ENCODE measurements at regions not wholly inside any gene's neighbourhood (a gene's known extent, or its start where the extent isn't known, plus 50 kb on each side); places are given as distances from the start of the nearest gene placed in this dataset.

DNA sequence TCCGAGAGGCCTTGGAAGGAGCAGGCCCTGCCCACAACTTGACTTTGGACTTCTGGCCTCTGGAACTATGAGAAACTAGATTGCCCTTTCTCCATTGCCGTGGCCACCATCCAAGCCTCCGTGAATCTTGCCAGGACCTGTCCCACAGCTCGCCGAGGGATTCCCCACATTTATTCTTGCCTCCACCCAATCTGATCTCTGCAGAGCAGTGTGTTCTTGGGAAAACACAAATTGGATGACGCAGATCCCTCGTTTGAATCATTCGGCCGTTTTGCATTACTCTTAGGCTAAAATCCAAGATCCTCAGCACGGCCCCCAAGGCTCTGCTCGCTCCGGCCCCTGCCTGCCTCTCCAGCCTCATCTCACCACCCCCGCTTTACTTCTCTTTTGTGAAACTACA, 364.2 kb downstream of the ZNF516 start:
- no peak for DNase-seq
- H3K4me1 ChIP-seq (ENCODE audit: insufficient read depth, low read length): no peaks in the 10 kb centered on the region
- intact Hi-C loops (cut with micrococcal nuclease): no loop called here
- peaks cover 0 to 3% of the 10 kb centered on the region in 2 donors for H3K27me3 Mint-ChIP-seq
- no peak overlapping the region for H3K4me3 ChIP-seq (ENCODE audit: low read length in 2 of 2)
- H3K36me3 Mint-ChIP-seq: no peaks in the 10 kb centered on the region
- no peak overlapping the region for H3K27ac ChIP-seq (ENCODE audit: low read depth, low read length)
- no peaks in the 10 kb centered on the region for H3K27me3 ChIP-seq (ENCODE audit: insufficient read depth, low read length)
- H3K9me3 ChIP-seq (ENCODE audit: control insufficient read depth in 1 of 2, low read length in 2 of 2): no peaks in the 10 kb centered on the region
- H3K4me1 Mint-ChIP-seq: peaks cover 0 to 3% (median 0%) of the 10 kb centered on the region in 4 donors
- ChIA-PET POLR2A (ENCODE audit: partially characterized antibody) (no interaction called here), CTCF (ENCODE audit: partially characterized antibody) (no interaction called here)
- no peaks in the 10 kb centered on the region for H3K36me3 ChIP-seq (ENCODE audit: insufficient read depth, low read length)
- no peak overlapping the region for H3K27ac Mint-ChIP-seq
- H3K4me3 Mint-ChIP-seq: no peak overlapping the region
- H3K9me3 Mint-ChIP-seq: peaks cover 0 to 14% (median 3%) of the 10 kb centered on the region in 8 donors

DNA sequence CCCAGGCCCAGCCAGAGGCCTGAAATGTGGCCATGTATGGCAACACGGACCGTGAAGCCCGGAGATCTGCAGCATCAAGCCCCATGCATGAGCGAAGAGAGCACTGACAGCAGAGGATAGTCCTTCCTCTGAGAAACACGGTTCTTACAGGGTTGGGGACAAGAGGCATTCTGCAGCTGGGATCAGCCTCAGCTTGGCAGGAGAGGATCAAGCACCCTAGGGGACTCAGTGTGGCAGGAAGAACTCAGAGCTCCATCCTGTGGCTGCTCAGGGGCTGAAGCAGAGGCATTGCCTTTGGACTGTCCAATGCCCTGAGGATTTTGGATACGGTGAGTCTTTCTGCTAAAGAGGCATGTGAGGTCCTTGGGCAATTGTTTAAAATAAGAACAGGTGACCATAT, 368.7 kb downstream of the ZNF516 start:
- H3K27ac ChIP-seq (ENCODE audit: low read depth, low read length): no peak overlapping the region
- H3K36me3 Mint-ChIP-seq: no peaks in the 10 kb centered on the region
- ChIA-PET POLR2A (ENCODE audit: partially characterized antibody) (no interaction called here), CTCF (ENCODE audit: partially characterized antibody) (no interaction called here)
- peaks cover 0 to 3% of the 10 kb centered on the region in 2 donors for H3K27me3 Mint-ChIP-seq
- no peaks in the 10 kb centered on the region for H3K9me3 ChIP-seq (ENCODE audit: control insufficient read depth in 1 of 2, low read length in 2 of 2)
- no peak overlapping the region for H3K27ac Mint-ChIP-seq
- intact Hi-C loops (cut with micrococcal nuclease): no loop called here
- no peaks in the 10 kb centered on the region for H3K4me1 ChIP-seq (ENCODE audit: insufficient read depth, low read length)
- H3K4me3 Mint-ChIP-seq: no peak overlapping the region
- no peaks in the 10 kb centered on the region for H3K36me3 ChIP-seq (ENCODE audit: insufficient read depth, low read length)
- no peak overlapping the region for H3K4me3 ChIP-seq (ENCODE audit: low read length in 2 of 2)
- no peak for DNase-seq
- H3K4me1 Mint-ChIP-seq: no peaks in the 10 kb centered on the region
- peaks cover 0 to 4% (median 1%) of the 10 kb centered on the region in 8 donors for H3K9me3 Mint-ChIP-seq
- H3K27me3 ChIP-seq (ENCODE audit: insufficient read depth, low read length): no peaks in the 10 kb centered on the region

DNA sequence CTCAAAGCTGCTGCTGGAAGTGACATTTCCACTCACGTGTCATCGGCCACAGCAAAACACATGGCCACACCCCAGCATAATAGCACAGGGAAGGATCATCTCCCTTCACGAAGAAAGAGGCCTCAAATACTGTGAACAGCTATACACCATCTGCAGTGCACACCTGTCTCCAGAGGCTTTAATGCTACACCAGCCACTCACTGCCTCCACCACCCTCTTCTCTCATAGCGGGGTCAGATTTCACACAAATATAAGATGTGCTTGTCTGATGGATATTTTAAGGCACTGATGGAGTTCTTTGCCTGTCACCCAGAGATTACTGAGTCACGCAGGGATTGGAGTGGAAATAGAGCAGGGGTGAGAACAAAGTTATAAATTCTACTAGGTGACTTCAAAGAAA, 374.0 kb downstream of the ZNF516 start:
- no peak overlapping the region for H3K4me3 ChIP-seq (ENCODE audit: low read length in 2 of 2)
- no peaks in the 10 kb centered on the region for H3K27me3 Mint-ChIP-seq
- H3K9me3 ChIP-seq (ENCODE audit: control insufficient read depth in 1 of 2, low read length in 2 of 2): no peaks in the 10 kb centered on the region
- DNase-seq: no peak
- no peak overlapping the region for H3K27ac ChIP-seq (ENCODE audit: low read depth, low read length)
- no peak overlapping the region for H3K27ac Mint-ChIP-seq
- no peaks in the 10 kb centered on the region for H3K4me1 ChIP-seq (ENCODE audit: insufficient read depth, low read length)
- H3K27me3 ChIP-seq (ENCODE audit: insufficient read depth, low read length): no peaks in the 10 kb centered on the region
- H3K4me3 Mint-ChIP-seq: no peak overlapping the region
- intact Hi-C loops (cut with micrococcal nuclease): no loop called here
- H3K36me3 Mint-ChIP-seq: no peaks in the 10 kb centered on the region
- H3K36me3 ChIP-seq (ENCODE audit: insufficient read depth, low read length): no peaks in the 10 kb centered on the region
- H3K9me3 Mint-ChIP-seq: peaks cover 0 to 10% (median 0%) of the 10 kb centered on the region in 8 donors
- CTCF ChIA-PET (ENCODE audit: partially characterized antibody): no interaction called here
- no peaks in the 10 kb centered on the region for H3K4me1 Mint-ChIP-seq
- POLR2A ChIA-PET (ENCODE audit: partially characterized antibody): no interaction called here

DNA sequence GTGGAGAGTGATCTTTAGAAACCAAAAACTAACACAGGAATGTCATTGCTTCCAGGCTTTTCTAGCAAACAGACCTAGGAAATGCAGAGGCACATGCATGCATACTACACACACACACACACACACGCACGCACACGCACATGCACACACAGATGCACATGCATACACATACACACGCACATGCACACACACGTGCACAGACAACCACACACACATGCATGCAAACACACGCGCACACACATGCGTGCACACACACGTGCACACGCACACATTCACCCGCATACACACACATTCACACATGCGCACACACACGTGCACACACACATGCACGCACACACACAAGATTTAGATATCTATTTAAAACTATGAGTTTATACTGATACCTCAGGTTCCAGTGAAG, 379.5 kb downstream of the ZNF516 start:
- Mint-ChIP-seq H3K36me3 (no peaks in the 10 kb centered on the region), H3K4me1 (no peaks in the 10 kb centered on the region), H3K27ac (no peak overlapping the region), H3K27me3 (peaks cover 0 to 3% of the 10 kb centered on the region in 2 donors), H3K4me3 (no peak overlapping the region), H3K9me3 (peaks cover 0 to 4% (median 0%) of the 10 kb centered on the region in 8 donors)
- H3K36me3 ChIP-seq (ENCODE audit: insufficient read depth, low read length): no peaks in the 10 kb centered on the region
- intact Hi-C loops (cut with micrococcal nuclease): no loop called here
- no peak for DNase-seq
- POLR2A ChIA-PET (ENCODE audit: partially characterized antibody): no interaction called here
- CTCF ChIA-PET (ENCODE audit: partially characterized antibody): no interaction called here
- H3K4me3 ChIP-seq (ENCODE audit: low read length in 2 of 2): no peak overlapping the region
- H3K27ac ChIP-seq (ENCODE audit: low read depth, low read length): no peak overlapping the region
- H3K9me3 ChIP-seq (ENCODE audit: control insufficient read depth in 1 of 2, low read length in 2 of 2): no peaks in the 10 kb centered on the region
- H3K27me3 ChIP-seq (ENCODE audit: insufficient read depth, low read length): no peaks in the 10 kb centered on the region
- no peaks in the 10 kb centered on the region for H3K4me1 ChIP-seq (ENCODE audit: insufficient read depth, low read length)

DNA sequence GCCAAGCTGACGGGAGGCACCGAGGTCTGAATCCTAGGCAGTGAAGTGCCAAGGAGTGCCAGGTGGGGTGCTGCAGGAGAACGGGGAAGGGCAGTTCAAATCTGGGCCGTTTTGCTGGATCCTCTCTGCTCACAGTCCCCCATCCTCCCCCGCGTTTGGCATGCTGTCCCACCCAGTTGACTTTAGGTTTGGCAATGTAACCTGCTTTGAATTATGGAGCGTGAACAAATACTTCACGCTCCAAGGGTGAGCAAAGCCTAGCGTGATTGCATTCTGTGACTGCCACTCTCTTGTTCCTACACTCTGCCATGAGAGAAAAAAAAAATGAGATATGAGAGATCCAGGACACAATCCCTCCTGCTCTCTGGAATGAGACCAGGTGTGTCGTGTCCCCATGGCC, 381.9 kb downstream of the ZNF516 start:
- ChIA-PET POLR2A (ENCODE audit: partially characterized antibody) (no interaction called here), CTCF (ENCODE audit: partially characterized antibody) (no interaction called here)
- Histone ChIP-seq H3K9me3 (ENCODE audit: control insufficient read depth in 1 of 2, low read length in 2 of 2) (no peaks in the 10 kb centered on the region), H3K4me1 (ENCODE audit: insufficient read depth, low read length) (no peaks in the 10 kb centered on the region), H3K4me3 (ENCODE audit: low read length in 2 of 2) (no peak overlapping the region), H3K36me3 (ENCODE audit: insufficient read depth, low read length) (no peaks in the 10 kb centered on the region), H3K27me3 (ENCODE audit: insufficient read depth, low read length) (no peaks in the 10 kb centered on the region), H3K27ac (ENCODE audit: low read depth, low read length) (no peak overlapping the region)
- Mint-ChIP-seq H3K4me1 (no peaks in the 10 kb centered on the region), H3K9me3 (peaks cover 0 to 2% (median 0%) of the 10 kb centered on the region in 8 donors), H3K36me3 (no peaks in the 10 kb centered on the region), H3K4me3 (no peak overlapping the region), H3K27ac (no peak overlapping the region), H3K27me3 (peaks cover 0 to 3% of the 10 kb centered on the region in 2 donors)
- no peak for DNase-seq
- intact Hi-C loops (cut with micrococcal nuclease): no loop called here

DNA sequence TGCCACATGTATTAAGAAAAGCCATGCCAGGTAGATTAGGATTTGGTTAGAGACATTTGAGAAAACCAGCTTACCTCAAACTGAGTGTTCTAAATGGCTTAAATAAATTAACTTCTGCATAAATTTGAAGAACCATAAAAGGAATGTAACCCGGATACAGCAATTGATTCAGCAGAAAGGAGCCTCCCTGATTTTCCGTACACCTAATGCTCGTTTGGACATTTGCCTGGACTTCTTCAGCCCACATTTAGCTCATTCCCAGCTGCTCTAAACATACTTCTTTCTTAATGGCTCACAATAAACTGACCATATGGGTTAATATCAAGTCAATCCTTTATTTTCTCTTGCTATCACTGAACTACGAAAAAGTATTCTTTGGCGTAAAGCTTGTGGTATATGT, 392.4 kb downstream of the ZNF516 start:
- no peak overlapping the region for H3K4me3 ChIP-seq (ENCODE audit: low read length in 2 of 2)
- H3K36me3 ChIP-seq (ENCODE audit: insufficient read depth, low read length): no peaks in the 10 kb centered on the region
- Mint-ChIP-seq H3K4me1 (no peaks in the 10 kb centered on the region), H3K4me3 (no peak overlapping the region), H3K9me3 (peaks cover 5 to 21% (median 8%) of the 10 kb centered on the region in 8 donors), H3K27me3 (no peaks in the 10 kb centered on the region), H3K27ac (no peak overlapping the region), H3K36me3 (no peaks in the 10 kb centered on the region)
- intact Hi-C loops (cut with micrococcal nuclease): no loop called here
- H3K27ac ChIP-seq (ENCODE audit: low read depth, low read length): no peak overlapping the region
- CTCF ChIA-PET (ENCODE audit: partially characterized antibody): no interaction called here
- no peaks in the 10 kb centered on the region for H3K9me3 ChIP-seq (ENCODE audit: control insufficient read depth in 1 of 2, low read length in 2 of 2)
- DNase-seq: no peak
- H3K4me1 ChIP-seq (ENCODE audit: insufficient read depth, low read length): no peaks in the 10 kb centered on the region
- H3K27me3 ChIP-seq (ENCODE audit: insufficient read depth, low read length): no peaks in the 10 kb centered on the region
- POLR2A ChIA-PET (ENCODE audit: partially characterized antibody): no interaction called here

DNA sequence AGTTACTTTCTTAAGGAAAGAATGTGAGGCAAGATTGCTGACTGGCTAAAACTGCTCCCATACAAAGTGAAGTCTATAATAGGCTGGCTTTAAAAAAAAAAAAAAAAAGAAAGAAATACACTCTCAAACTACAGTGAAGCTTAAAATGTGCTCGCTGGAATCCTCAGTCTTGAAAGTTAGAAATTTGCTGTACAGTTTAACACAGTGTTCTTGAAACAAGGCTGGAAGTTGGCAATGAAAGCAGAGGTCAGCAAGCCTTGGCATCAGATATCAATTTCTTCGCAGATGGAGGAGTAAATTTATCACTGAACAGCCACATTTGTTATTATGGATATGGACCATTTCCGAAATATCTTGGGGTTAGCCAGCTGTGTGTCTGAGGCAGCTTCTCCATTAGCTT, 392.9 kb downstream of the ZNF516 start:
- Histone ChIP-seq H3K36me3 (ENCODE audit: insufficient read depth, low read length) (no peaks in the 10 kb centered on the region), H3K4me1 (ENCODE audit: insufficient read depth, low read length) (no peaks in the 10 kb centered on the region), H3K4me3 (ENCODE audit: low read length in 2 of 2) (no peak overlapping the region), H3K27me3 (ENCODE audit: insufficient read depth, low read length) (no peaks in the 10 kb centered on the region), H3K9me3 (ENCODE audit: control insufficient read depth in 1 of 2, low read length in 2 of 2) (no peaks in the 10 kb centered on the region), H3K27ac (ENCODE audit: low read depth, low read length) (no peak overlapping the region)
- H3K27me3 Mint-ChIP-seq: no peaks in the 10 kb centered on the region
- no peak overlapping the region for H3K4me3 Mint-ChIP-seq
- no peaks in the 10 kb centered on the region for H3K36me3 Mint-ChIP-seq
- CTCF ChIA-PET (ENCODE audit: partially characterized antibody): no interaction called here
- peaks cover 5 to 18% (median 7%) of the 10 kb centered on the region in 8 donors for H3K9me3 Mint-ChIP-seq
- no peak overlapping the region for H3K27ac Mint-ChIP-seq
- intact Hi-C loops (cut with micrococcal nuclease): no loop called here
- no peak for DNase-seq
- POLR2A ChIA-PET (ENCODE audit: partially characterized antibody): no interaction called here
- H3K4me1 Mint-ChIP-seq: no peaks in the 10 kb centered on the region

DNA sequence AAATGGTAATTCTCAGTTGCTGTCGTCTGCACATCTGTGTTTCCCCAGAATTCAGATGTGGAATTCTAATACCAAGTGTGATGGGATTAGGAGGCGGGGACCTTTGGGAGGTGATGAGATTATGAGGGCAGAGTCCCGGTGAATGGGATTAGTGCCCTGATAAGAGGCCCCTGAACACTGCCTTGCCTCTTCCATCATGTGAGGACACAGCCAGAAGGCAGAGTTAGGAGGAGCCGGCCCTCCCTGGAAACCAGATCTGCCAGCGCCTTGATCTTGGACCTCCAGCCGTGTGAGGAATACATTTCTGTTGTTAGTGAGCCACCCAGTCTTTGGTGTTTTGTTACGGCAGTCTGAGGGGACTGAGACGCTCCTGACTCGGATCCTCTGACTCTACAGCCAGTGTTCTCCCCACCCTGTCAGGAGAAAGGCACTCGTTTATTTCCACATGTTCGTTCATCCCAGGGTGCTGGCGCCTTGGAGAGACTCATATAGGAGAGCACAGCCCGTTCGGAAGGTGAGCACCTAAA, 395.0 kb downstream of the ZNF516 start:
- Mint-ChIP-seq H3K4me3 (no peak overlapping the region), H3K9me3 (peaks cover 5 to 11% (median 7%) of the 10 kb centered on the region in 8 donors), H3K27ac (no peak overlapping the region), H3K4me1 (no peaks in the 10 kb centered on the region), H3K36me3 (no peaks in the 10 kb centered on the region), H3K27me3 (no peaks in the 10 kb centered on the region)
- Histone ChIP-seq H3K27ac (ENCODE audit: low read depth, low read length) (no peak overlapping the region), H3K9me3 (ENCODE audit: control insufficient read depth in 1 of 2, low read length in 2 of 2) (no peaks in the 10 kb centered on the region), H3K36me3 (ENCODE audit: insufficient read depth, low read length) (no peaks in the 10 kb centered on the region), H3K4me3 (ENCODE audit: low read length in 2 of 2) (no peak overlapping the region), H3K4me1 (ENCODE audit: insufficient read depth, low read length) (no peaks in the 10 kb centered on the region), H3K27me3 (ENCODE audit: insufficient read depth, low read length) (no peaks in the 10 kb centered on the region)
- CTCF ChIA-PET (ENCODE audit: partially characterized antibody): no interaction called here
- intact Hi-C loops (cut with micrococcal nuclease): no loop called here
- POLR2A ChIA-PET (ENCODE audit: partially characterized antibody): no interaction called here
- DNase-seq: no peak
